ENCODE measurements at regions not wholly inside any gene's neighbourhood (a gene's known extent, or its start where the extent isn't known, plus 50 kb on each side); places are given as distances from the start of the nearest gene placed in this dataset.

DNA sequence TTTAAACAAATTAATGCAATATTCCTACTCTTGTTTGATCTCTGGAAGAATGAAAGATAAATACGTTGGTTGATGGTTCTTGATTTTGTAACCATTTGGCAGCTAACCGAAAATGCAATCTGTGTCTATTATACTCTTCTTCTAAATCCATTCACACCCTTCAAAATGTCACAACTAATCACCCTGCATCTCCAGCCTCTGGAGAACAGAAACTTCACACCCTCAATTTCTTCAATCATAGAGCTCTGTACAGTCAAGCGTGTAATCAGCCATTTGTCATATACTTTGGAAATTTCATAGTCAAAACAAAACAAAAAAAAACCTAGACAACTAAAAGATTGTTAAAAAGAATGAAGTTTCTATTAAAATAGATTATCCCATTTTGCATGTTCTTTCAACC is 1482.3 kb upstream of the LRRTM1 start:
- H3K4me3 ChIP-seq (ENCODE audit: low read depth, low read length) = no peak overlapping the region
- TF ChIP-seq ZNF24 (tag by site-specific recombination; IDR thresholded peaks at IDR 0.05) (no peak), MEIS1 (CRISPR knock-in tag; IDR thresholded peaks at IDR 0.05; ENCODE audit: borderline replicate concordance) (no peak), ZNF664 (tag by site-specific recombination; IDR thresholded peaks at IDR 0.05) (no peak), ZNF660 (tag by site-specific recombination; IDR thresholded peaks at IDR 0.05) (no peak), YY2 (tag by site-specific recombination; IDR thresholded peaks at IDR 0.05) (no peak), ZNF335 (tag by site-specific recombination; conservative IDR thresholded peaks at IDR 0.05) (no peak), ZFHX2 (tag by site-specific recombination; conservative IDR thresholded peaks at IDR 0.05) (no peak), ZNF558 (tag by site-specific recombination; IDR thresholded peaks at IDR 0.05) (no peak), ZNF433 (tag by site-specific recombination; IDR thresholded peaks at IDR 0.05; ENCODE audit: low read depth) (no peak), ZNF416 (tag by site-specific recombination; IDR thresholded peaks at IDR 0.05) (no peak), SP7 (tag by site-specific recombination; IDR thresholded peaks at IDR 0.05) (no peak)
- TF ChIP-seq, protein P1, sequence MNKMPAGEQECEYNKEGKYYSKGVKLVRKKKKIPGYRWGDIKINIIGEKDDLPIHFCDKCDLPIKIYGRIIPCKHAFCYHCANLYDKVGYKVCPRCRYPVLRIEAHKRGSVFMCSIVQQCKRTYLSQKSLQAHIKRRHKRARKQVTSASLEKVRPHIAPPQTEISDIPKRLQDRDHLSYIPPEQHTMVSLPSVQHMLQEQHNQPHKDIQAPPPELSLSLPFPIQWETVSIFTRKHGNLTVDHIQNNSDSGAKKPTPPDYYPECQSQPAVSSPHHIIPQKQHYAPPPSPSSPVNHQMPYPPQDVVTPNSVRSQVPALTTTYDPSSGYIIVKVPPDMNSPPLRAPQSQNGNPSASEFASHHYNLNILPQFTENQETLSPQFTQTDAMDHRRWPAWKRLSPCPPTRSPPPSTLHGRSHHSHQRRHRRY (tag by site-specific recombination; IDR thresholded peaks at IDR 0.05) = no peak
- TF ChIP-seq, protein P2, sequence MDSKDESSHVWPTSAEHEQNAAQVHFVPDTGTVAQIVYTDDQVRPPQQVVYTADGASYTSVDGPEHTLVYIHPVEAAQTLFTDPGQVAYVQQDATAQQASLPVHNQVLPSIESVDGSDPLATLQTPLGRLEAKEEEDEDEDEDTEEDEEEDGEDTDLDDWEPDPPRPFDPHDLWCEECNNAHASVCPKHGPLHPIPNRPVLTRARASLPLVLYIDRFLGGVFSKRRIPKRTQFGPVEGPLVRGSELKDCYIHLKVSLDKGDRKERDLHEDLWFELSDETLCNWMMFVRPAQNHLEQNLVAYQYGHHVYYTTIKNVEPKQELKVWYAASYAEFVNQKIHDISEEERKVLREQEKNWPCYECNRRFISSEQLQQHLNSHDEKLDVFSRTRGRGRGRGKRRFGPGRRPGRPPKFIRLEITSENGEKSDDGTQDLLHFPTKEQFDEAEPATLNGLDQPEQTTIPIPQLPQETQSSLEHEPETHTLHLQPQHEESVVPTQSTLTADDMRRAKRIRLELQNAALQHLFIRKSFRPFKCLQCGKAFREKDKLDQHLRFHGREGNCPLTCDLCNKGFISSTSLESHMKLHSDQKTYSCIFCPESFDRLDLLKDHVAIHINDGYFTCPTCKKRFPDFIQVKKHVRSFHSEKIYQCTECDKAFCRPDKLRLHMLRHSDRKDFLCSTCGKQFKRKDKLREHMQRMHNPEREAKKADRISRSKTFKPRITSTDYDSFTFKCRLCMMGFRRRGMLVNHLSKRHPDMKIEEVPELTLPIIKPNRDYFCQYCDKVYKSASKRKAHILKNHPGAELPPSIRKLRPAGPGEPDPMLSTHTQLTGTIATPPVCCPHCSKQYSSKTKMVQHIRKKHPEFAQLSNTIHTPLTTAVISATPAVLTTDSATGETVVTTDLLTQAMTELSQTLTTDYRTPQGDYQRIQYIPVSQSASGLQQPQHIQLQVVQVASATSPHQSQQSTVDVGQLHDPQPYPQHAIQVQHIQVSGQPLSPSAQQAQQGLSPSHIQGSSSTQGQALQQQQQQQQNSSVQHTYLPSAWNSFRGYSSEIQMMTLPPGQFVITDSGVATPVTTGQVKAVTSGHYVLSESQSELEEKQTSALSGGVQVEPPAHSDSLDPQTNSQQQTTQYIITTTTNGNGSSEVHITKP (tag by site-specific recombination; IDR thresholded peaks at IDR 0.05) = no peak
- ChIA-PET CTCF (no interaction called here), POLR2A (no interaction called here)
- no peaks in the 10 kb centered on the region for H3K36me3 ChIP-seq (ENCODE audit: control insufficient read depth in 2 of 2, insufficient read depth in 1 of 2, low read length in 2 of 2)
- H3K4me1 ChIP-seq (ENCODE audit: control insufficient read depth, insufficient read depth, low read length) = no peaks in the 10 kb centered on the region
- H3K9me3 ChIP-seq (ENCODE audit: control insufficient read depth, insufficient read depth, low read depth, low read length) = no peaks in the 10 kb centered on the region
- H3K27ac ChIP-seq (ENCODE audit: extremely low read depth, low read depth, low read length) = no peak overlapping the region

DNA sequence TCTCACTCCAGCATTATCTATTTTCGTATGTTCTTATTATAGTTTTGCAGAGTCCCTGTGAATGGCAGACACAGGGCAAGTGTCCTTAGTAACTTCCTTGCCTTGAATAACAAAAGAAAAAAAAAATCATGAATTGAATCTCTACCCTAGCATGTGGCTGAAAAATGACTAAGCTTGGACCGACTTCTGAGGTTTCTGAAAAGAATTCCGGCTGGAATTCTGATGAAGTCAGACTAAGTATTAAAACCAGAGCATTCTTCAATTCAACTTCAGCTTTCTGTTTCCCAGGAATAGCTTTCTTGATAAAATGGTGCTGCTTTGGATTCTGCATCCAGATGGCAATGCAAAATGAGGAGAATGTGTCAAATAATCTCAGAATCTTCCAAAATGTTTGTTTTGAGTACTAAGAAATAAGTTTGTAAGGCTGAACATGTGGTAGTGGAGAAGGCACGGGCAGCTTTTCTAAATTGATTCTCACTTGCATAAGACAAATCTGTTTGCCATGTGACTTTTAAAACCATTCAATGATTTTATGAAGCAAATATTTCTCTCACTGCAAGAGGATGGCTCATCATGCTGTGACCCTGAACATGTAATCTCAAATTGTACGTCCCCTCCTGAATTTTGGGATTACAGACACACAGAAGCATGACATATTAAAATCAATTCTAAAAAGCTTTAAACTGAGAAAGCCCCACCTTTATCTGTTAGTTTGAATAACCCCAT is 1462.8 kb upstream of the LRRTM1 start:
- ChIA-PET POLR2A (no interaction called here), CTCF (interaction anchor here (0.6 kb wide), 1 partner anchor 10 kb away, joined by 3 read pairs; no protein-coding TSS in a partner anchor)
- no peak overlapping the region for H3K4me3 ChIP-seq (ENCODE audit: low read depth, low read length)
- no peaks in the 10 kb centered on the region for H3K9me3 ChIP-seq (ENCODE audit: control insufficient read depth, insufficient read depth, low read depth, low read length)
- H3K4me1 ChIP-seq (ENCODE audit: control insufficient read depth, insufficient read depth, low read length) = no peaks in the 10 kb centered on the region
- H3K27ac ChIP-seq (ENCODE audit: extremely low read depth, low read depth, low read length) = no peak overlapping the region
- H3K36me3 ChIP-seq (ENCODE audit: control insufficient read depth in 2 of 2, insufficient read depth in 1 of 2, low read length in 2 of 2) = no peaks in the 10 kb centered on the region
- TF ChIP-seq ZNF19 (tag by site-specific recombination; IDR thresholded peaks at IDR 0.05; ENCODE audit: low read depth) (no peak), ZNF501 (tag by site-specific recombination; IDR thresholded peaks at IDR 0.05) (no peak), ZNF777 (tag by site-specific recombination; IDR thresholded peaks at IDR 0.05; ENCODE audit: borderline replicate concordance) (no peak), ZNF112 (tag by site-specific recombination; IDR thresholded peaks at IDR 0.05) (no peak), ZNF843 (tag by site-specific recombination; IDR thresholded peaks at IDR 0.05) (no peak), ZNF560 (tag by site-specific recombination; IDR thresholded peaks at IDR 0.05; ENCODE audit: borderline replicate concordance) (no peak), SCRT1 (tag by site-specific recombination; IDR thresholded peaks at IDR 0.05; ENCODE audit: borderline replicate concordance) (no peak)
- TF ChIP-seq, protein P3, sequence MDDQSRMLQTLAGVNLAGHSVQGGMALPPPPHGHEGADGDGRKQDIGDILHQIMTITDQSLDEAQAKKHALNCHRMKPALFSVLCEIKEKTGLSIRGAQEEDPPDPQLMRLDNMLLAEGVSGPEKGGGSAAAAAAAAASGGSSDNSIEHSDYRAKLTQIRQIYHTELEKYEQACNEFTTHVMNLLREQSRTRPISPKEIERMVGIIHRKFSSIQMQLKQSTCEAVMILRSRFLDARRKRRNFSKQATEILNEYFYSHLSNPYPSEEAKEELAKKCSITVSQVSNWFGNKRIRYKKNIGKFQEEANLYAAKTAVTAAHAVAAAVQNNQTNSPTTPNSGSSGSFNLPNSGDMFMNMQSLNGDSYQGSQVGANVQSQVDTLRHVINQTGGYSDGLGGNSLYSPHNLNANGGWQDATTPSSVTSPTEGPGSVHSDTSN (CRISPR knock-in tag; IDR thresholded peaks at IDR 0.05) = no peak
- TF ChIP-seq, protein P4, sequence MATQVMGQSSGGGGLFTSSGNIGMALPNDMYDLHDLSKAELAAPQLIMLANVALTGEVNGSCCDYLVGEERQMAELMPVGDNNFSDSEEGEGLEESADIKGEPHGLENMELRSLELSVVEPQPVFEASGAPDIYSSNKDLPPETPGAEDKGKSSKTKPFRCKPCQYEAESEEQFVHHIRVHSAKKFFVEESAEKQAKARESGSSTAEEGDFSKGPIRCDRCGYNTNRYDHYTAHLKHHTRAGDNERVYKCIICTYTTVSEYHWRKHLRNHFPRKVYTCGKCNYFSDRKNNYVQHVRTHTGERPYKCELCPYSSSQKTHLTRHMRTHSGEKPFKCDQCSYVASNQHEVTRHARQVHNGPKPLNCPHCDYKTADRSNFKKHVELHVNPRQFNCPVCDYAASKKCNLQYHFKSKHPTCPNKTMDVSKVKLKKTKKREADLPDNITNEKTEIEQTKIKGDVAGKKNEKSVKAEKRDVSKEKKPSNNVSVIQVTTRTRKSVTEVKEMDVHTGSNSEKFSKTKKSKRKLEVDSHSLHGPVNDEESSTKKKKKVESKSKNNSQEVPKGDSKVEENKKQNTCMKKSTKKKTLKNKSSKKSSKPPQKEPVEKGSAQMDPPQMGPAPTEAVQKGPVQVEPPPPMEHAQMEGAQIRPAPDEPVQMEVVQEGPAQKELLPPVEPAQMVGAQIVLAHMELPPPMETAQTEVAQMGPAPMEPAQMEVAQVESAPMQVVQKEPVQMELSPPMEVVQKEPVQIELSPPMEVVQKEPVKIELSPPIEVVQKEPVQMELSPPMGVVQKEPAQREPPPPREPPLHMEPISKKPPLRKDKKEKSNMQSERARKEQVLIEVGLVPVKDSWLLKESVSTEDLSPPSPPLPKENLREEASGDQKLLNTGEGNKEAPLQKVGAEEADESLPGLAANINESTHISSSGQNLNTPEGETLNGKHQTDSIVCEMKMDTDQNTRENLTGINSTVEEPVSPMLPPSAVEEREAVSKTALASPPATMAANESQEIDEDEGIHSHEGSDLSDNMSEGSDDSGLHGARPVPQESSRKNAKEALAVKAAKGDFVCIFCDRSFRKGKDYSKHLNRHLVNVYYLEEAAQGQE (tag by site-specific recombination; IDR thresholded peaks at IDR 0.05) = no peak
- TF ChIP-seq, protein P2 (tag by site-specific recombination; IDR thresholded peaks at IDR 0.05) = no peak

Measured in HEK293 (cell line).